HCT116 (cell line): ENCODE measurements at regions not wholly inside any gene's neighbourhood (a gene's known extent, or its start where the extent isn't known, plus 50 kb on each side); places are given as distances from the start of the nearest gene placed in this dataset.

Experiments
- CTCF ChIP-seq, 3 experiments: fragments of 200-600 bp in 1 of 3; sonication (generic) in 1 of 3; IDR thresholded peaks in 2 of 3; conservative IDR thresholded peaks in 1 of 3; 2 replicates each; pipeline ENCODE4 v1.5.1; 2012 to 2017; ENCODE audit warnings: low read depth in 2 of 3, low read length in 2 of 3, antibody characterized with exemption in 1 of 3, borderline replicate concordance in 1 of 3, control low read depth in 1 of 3, mild to moderate bottlenecking in 1 of 3, mixed read lengths in 1 of 3, mixed run types in 1 of 3, moderate library complexity in 1 of 3; ENCODE audit not compliant: insufficient read depth in 1 of 3
- YY1 ChIP-seq: IDR thresholded peaks from 2 replicates; pipeline ENCODE4 v1.6.1; 2011; ENCODE audit warnings: low read length, low read depth, moderate library complexity, mild to moderate bottlenecking; ENCODE audit not compliant: insufficient replicate concordance; ENCODE audit errors: extremely low read depth
- ZNF274 ChIP-seq: fragments of 200-500 bp; sonication (Bioruptor generic); IDR thresholded peaks from 2 replicates; pipeline ENCODE4 v1.6.1; 2014; ENCODE audit warnings: mild to moderate bottlenecking, low read depth, low read length, inconsistent platforms

DNA sequence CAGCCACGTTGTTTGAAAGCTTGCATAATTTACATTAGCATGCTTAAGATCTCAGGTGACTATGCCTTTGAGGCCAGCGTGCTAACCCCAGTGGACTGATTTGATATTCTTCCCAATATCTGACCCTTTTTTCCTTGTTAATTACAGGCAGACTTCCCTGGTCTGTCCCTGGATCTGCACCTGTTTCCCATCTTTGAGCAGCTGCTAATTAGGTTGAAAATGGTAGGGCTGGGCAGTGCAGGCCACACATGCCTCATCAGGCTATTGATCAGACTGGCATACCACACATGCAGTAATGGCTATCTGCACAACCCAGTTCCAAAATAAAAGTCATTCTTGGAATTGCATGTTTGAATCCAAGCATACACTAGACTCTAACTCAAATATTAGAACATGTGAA lies 164.3 kb upstream of the TFAP2D start:
- TF ChIP-seq YY1 (no peak), CTCF (IDR thresholded peaks at IDR 0.05 in 2 of 3, conservative IDR thresholded peaks at IDR 0.05 in 1 of 3; ENCODE audit: borderline replicate concordance in 1 of 3, insufficient read depth in 1 of 3, low read depth in 2 of 3, low read length in 2 of 3) (no peak), ZNF274 (no peak)
